HepG2 (cell line): ENCODE measurements at regions not wholly inside any gene's neighbourhood (a gene's known extent, or its start where the extent isn't known, plus 50 kb on each side); places are given as distances from the start of the nearest gene placed in this dataset.
"Not testable (repeated sequence)": the region's sequence is repeated elsewhere in the genome, so short reads cannot be mapped to it uniquely, and the experiment has no call there.

Experiments used
- ATAC-seq: fragments of 200-7000 bp; cut with Tn5 transposase; 3 replicates; pipeline ENCODE4 v1.9.1; 2020; ENCODE audit warnings: mild to moderate bottlenecking, moderate library complexity
- BruUV-seq: library from RNA; stranded (reverse); fragments of 400-500 nt; replicated peaks from 2 replicates; lab custom pipeline; 2021; lab: Mats Ljungman, UMichigan
- CTCF ChIA-PET: fragments of 300-600 bp; formaldehyde crosslinking; extraction: SDS; loops from one replicate; lab custom pipeline; 2021; ENCODE audit warnings: low total read pairs, inconsistent platforms, low intra/inter-chr PET ratio; lab: Yijun Ruan, JAX
- POLR2A ChIA-PET: fragments of 350-600 bp; sonication (Branson Sonifier 250); formaldehyde crosslinking; loops from one replicate; lab custom pipeline; 2020; ENCODE audit warnings: antibody characterized with exemption, inconsistent platforms; lab: Yijun Ruan, JAX
- DNase-seq: peaks from one replicate; pipeline ENCODE4 v3.0.0-alpha.2; 2015; ENCODE audit warnings: low spot score
- FAIRE-seq: peaks from 3 replicates; lab custom pipeline; 2011; peaks lifted over from hg19 to GRCh38; lab: Jason Lieb, UNC
- H2AFZ ChIP-seq: one replicate; pipeline ENCODE4 v1.6.1; 2011; ENCODE audit warnings: low read length, inconsistent platforms
- H3K27ac ChIP-seq: fragments of 300-600 bp; 3 replicates; pipeline ENCODE4 v1.8.0; 2011; ENCODE audit warnings: mixed run types, mild to moderate bottlenecking, mixed read lengths, low read length, inconsistent platforms; ENCODE audit not compliant: insufficient read depth; ENCODE audit errors: extremely low read length
- H3K27me3 ChIP-seq, 2 experiments: fragments of 200-600 bp in 1 of 2; 2 replicates in 1 of 2; 3 replicates in 1 of 2; pipeline versions ENCODE4 v1.6.0 to v1.8.0; 2011; ENCODE audit warnings: low read length in 2 of 2, mild to moderate bottlenecking in 2 of 2, moderate library complexity in 2 of 2, inconsistent platforms in 1 of 2; ENCODE audit not compliant: insufficient read depth in 2 of 2, control insufficient read depth in 1 of 2
- H3K36me3 ChIP-seq, 2 experiments: fragments of 200-600 bp in 1 of 2; replicated peaks in 1 of 2; 2 replicates in 1 of 2; 3 replicates in 1 of 2; pipeline versions ENCODE4 v1.5.1 to v1.8.0; 2011; ENCODE audit warnings: low read length in 2 of 2, inconsistent platforms in 1 of 2; ENCODE audit not compliant: insufficient read depth in 2 of 2, control insufficient read depth in 1 of 2
- H3K4me1 ChIP-seq: 2 replicates; pipeline ENCODE4 v1.5.1; 2012; ENCODE audit warnings: low read length, inconsistent platforms; ENCODE audit not compliant: insufficient read depth
- H3K4me2 ChIP-seq: 2 replicates; pipeline ENCODE4 v1.6.0; 2011; ENCODE audit warnings: low read depth, low read length, inconsistent platforms
- H3K4me3 ChIP-seq, 3 experiments: fragments of 200-600 bp in 1 of 3; sonication (generic), shearing (Covaris generic) in 1 of 3; replicated peaks in 1 of 3; 2 replicates each; pipeline ENCODE4 v1.5.1; 2011 to 2016; ENCODE audit warnings: low read length in 3 of 3, inconsistent platforms in 2 of 3, low read depth in 2 of 3, mild to moderate bottlenecking in 2 of 3, control low read depth in 1 of 3, mixed read lengths in 1 of 3; ENCODE audit not compliant: insufficient read depth in 1 of 3
- H3K79me2 ChIP-seq: one replicate; pipeline ENCODE4 v1.6.1; 2011; ENCODE audit warnings: low read length, inconsistent platforms; ENCODE audit not compliant: insufficient read depth
- H3K9ac ChIP-seq: 2 replicates; pipeline ENCODE4 v1.6.0; 2011; ENCODE audit warnings: mild to moderate bottlenecking, low read depth, low read length, inconsistent platforms; ENCODE audit not compliant: insufficient read depth
- H3K9me3 ChIP-seq: 2 replicates; pipeline ENCODE4 v1.5.1; 2012; ENCODE audit warnings: mild to moderate bottlenecking, low read length
- H4K20me1 ChIP-seq: 2 replicates; pipeline ENCODE4 v1.6.0; 2011; ENCODE audit warnings: inconsistent platforms, mild to moderate bottlenecking, low read length, moderate library complexity; ENCODE audit not compliant: insufficient read depth
- WGBS: methylation state at CpG from one replicate; pipeline ENCODE4 v1.1.6; 2017; ENCODE audit warnings: low lambda C conversion rate; 5-methylcytosine and 5-hydroxymethylcytosine counted together
- in situ Hi-C: cut with HindIII; loops from 2 replicates; pipeline ENCODE4 v1.10.0; 2017; ENCODE audit warnings: low pct_unique_long_range_greater_than_20kb; ENCODE audit not compliant: extremely low pct_ligation_motif_present
- intact Hi-C: fragments of 100-400 bp; cut with micrococcal nuclease; formaldehyde crosslinking; loops from one replicate; pipeline ENCODE4 v1.10.0; 2022; ENCODE audit not compliant: unreplicated experiment
- TF ChIP-seq, protein P1 (sequence below): sonication (generic); formaldehyde crosslinking; IDR thresholded peaks from 2 replicates; pipeline ENCODE4 v1.5.1; 2020; ENCODE audit warnings: mild to moderate bottlenecking, missing genetic modification reagents, borderline replicate concordance

DNA sequence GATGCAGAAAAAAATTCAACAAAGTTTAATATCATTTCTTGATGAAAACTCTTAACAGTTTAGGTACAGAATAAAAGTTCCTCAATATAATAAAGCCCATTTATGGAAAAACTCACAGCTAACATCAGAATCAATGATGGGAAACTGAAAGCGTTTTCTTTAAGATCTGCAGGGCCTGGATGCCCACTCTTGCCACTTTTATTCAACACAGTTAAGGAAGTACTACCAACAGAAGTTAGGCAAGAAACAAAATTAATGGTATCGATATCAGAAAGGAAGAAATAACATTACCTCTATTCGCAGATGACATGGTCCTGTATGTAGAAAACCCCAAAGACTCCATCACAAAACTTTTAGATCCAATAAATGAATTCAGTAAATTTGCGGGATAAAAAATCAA, 542.4 kb upstream of the RGMB start (continued):
- TF ChIP-seq, protein P1, sequence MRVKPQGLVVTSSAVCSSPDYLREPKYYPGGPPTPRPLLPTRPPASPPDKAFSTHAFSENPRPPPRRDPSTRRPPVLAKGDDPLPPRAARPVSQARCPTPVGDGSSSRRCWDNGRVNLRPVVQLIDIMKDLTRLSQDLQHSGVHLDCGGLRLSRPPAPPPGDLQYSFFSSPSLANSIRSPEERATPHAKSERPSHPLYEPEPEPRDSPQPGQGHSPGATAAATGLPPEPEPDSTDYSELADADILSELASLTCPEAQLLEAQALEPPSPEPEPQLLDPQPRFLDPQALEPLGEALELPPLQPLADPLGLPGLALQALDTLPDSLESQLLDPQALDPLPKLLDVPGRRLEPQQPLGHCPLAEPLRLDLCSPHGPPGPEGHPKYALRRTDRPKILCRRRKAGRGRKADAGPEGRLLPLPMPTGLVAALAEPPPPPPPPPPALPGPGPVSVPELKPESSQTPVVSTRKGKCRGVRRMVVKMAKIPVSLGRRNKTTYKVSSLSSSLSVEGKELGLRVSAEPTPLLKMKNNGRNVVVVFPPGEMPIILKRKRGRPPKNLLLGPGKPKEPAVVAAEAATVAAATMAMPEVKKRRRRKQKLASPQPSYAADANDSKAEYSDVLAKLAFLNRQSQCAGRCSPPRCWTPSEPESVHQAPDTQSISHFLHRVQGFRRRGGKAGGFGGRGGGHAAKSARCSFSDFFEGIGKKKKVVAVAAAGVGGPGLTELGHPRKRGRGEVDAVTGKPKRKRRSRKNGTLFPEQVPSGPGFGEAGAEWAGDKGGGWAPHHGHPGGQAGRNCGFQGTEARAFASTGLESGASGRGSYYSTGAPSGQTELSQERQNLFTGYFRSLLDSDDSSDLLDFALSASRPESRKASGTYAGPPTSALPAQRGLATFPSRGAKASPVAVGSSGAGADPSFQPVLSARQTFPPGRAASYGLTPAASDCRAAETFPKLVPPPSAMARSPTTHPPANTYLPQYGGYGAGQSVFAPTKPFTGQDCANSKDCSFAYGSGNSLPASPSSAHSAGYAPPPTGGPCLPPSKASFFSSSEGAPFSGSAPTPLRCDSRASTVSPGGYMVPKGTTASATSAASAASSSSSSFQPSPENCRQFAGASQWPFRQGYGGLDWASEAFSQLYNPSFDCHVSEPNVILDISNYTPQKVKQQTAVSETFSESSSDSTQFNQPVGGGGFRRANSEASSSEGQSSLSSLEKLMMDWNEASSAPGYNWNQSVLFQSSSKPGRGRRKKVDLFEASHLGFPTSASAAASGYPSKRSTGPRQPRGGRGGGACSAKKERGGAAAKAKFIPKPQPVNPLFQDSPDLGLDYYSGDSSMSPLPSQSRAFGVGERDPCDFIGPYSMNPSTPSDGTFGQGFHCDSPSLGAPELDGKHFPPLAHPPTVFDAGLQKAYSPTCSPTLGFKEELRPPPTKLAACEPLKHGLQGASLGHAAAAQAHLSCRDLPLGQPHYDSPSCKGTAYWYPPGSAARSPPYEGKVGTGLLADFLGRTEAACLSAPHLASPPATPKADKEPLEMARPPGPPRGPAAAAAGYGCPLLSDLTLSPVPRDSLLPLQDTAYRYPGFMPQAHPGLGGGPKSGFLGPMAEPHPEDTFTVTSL (CRISPR knock-in tag): no peak
- TF ChIP-seq, all 625 proteins: peak for 0

- H3K27ac ChIP-seq, H3K4me2 ChIP-seq, intact Hi-C loops, DNase-seq, H2AFZ ChIP-seq, CTCF ChIA-PET, H3K9ac ChIP-seq, H3K79me2 ChIP-seq, H3K36me3 ChIP-seq, ATAC-seq, BruUV-seq, FAIRE-seq, H3K9me3 ChIP-seq, H4K20me1 ChIP-seq, H3K27me3 ChIP-seq, POLR2A ChIA-PET, H3K4me1 ChIP-seq, in situ Hi-C loops, H3K4me3 ChIP-seq: not testable (repeated sequence)
- under 1% methylated on average over 5 of the region's 5 CpGs for WGBS
Measured at GRCh38 chr5:98237794-98238193, 535.7 kb upstream of the RGMB start.
